ENCODE measurements at regions not wholly inside any gene's neighbourhood (a gene's known extent, or its start where the extent isn't known, plus 50 kb on each side); places are given as distances from the start of the nearest gene placed in this dataset.

DNA sequence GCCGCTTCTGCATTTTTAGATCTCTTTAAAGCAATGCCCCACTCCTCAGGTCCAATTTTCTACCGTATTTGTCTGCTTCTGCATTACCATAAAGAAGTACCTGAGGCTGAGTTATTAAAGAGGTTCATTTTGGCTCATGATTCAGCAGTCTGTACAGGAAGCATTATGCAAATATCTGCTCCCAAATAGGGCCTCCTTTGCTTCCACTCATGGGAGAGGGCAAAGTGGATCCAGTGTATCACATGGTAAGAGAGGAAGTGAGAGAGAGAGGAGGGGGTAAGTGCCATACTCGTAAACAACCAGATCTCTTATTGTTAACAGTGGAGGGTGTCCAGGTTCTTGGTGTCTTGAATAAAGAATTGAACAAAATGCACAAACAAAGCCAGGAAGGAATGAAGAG is 316.1 kb upstream of the SEL1L start:
- H3K4me3 ChIP-seq (ENCODE audit: low read depth, low read length, poor library complexity, severe bottlenecking): peak overlapping the region; percentile 15
- intact Hi-C loops (cut with micrococcal nuclease; ENCODE audit: unreplicated experiment): no loop called here
- ChIA-PET POLR2A (no interaction called here), CTCF (ENCODE audit: unreplicated experiment) (no interaction called here)
- no TSS peak for BruUV-seq (replicated peaks)
- peaks cover 14% of the 10 kb centered on the region for H3K4me1 ChIP-seq (ENCODE audit: insufficient read depth, low read length, poor library complexity, severe bottlenecking)
- H3K9me3 ChIP-seq (ENCODE audit: low read length): 0 out of 2 replicates have a peak, but pooled peaks cover 6% of the 10 kb centered on the region
- no peaks in the 10 kb centered on the region for H4K20me1 ChIP-seq (ENCODE audit: insufficient read depth, low read length)
- no peaks in the 10 kb centered on the region; the same call in 1 of the 2 replicates for H3K36me3 ChIP-seq (ENCODE audit: insufficient read depth, low read length)
- no peaks in the 10 kb centered on the region for H3K79me2 ChIP-seq (ENCODE audit: insufficient read depth, low read depth, low read length)
- no peak for TF ChIP-seq EZH2phosphoT487 (IDR thresholded peaks at IDR 0.05; ENCODE audit: borderline replicate concordance, low read depth, low read length)
- TF ChIP-seq, protein P1, sequence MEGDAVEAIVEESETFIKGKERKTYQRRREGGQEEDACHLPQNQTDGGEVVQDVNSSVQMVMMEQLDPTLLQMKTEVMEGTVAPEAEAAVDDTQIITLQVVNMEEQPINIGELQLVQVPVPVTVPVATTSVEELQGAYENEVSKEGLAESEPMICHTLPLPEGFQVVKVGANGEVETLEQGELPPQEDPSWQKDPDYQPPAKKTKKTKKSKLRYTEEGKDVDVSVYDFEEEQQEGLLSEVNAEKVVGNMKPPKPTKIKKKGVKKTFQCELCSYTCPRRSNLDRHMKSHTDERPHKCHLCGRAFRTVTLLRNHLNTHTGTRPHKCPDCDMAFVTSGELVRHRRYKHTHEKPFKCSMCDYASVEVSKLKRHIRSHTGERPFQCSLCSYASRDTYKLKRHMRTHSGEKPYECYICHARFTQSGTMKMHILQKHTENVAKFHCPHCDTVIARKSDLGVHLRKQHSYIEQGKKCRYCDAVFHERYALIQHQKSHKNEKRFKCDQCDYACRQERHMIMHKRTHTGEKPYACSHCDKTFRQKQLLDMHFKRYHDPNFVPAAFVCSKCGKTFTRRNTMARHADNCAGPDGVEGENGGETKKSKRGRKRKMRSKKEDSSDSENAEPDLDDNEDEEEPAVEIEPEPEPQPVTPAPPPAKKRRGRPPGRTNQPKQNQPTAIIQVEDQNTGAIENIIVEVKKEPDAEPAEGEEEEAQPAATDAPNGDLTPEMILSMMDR (conservative IDR thresholded peaks at IDR 0.05; ENCODE audit: low read length): no peak
- no peak overlapping the region for H3K27ac ChIP-seq (ENCODE audit: low read depth, low read length, poor library complexity, severe bottlenecking)
- H2AFZ ChIP-seq (ENCODE audit: low read length): peak overlapping the region; percentile 64
- no peaks in the 10 kb centered on the region for H3K9me2 ChIP-seq (ENCODE audit: insufficient read depth, low read length)
- DNase-seq (ENCODE audit: low spot score): peak; percentile 47
- H3K4me2 ChIP-seq (ENCODE audit: low read length): peak overlapping the region; percentile 51

DNA sequence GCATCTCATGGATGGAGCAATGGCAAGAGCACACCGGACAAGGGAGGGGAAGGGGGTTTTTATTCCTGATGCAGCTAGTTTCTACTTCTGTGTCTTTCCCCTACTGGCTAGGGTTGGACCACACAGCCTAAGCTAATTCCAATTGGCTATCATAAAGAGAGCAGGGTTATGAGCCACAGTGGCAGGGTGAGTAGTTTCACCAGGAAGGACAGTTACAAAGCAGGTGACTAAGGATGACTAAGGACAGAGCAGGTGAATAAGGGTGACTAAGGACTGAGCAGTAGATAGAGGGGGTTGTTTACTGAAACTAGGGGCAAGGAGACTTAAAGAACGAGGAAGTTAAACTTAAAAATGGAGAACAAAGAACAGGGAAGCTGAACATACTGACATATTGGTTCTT is 321.4 kb upstream of the SEL1L start:
- H3K4me1 ChIP-seq (ENCODE audit: insufficient read depth, low read length, poor library complexity, severe bottlenecking): peaks cover 6% of the 10 kb centered on the region
- TF ChIP-seq EZH2phosphoT487 (IDR thresholded peaks at IDR 0.05; ENCODE audit: borderline replicate concordance, low read depth, low read length): no peak
- TF ChIP-seq, protein P1 (conservative IDR thresholded peaks at IDR 0.05; ENCODE audit: low read length): no peak
- no peaks in the 10 kb centered on the region for H3K36me3 ChIP-seq (ENCODE audit: insufficient read depth, low read length)
- H2AFZ ChIP-seq (ENCODE audit: low read length): no peak overlapping the region
- ChIA-PET CTCF (ENCODE audit: unreplicated experiment) (no interaction called here), POLR2A (no interaction called here)
- BruUV-seq (replicated peaks): no TSS peak
- no peaks in the 10 kb centered on the region for H3K79me2 ChIP-seq (ENCODE audit: insufficient read depth, low read depth, low read length)
- 0 out of 2 replicates have a peak, but pooled peaks cover 6% of the 10 kb centered on the region for H3K9me3 ChIP-seq (ENCODE audit: low read length)
- H3K9me2 ChIP-seq (ENCODE audit: insufficient read depth, low read length): no peaks in the 10 kb centered on the region
- no peak for DNase-seq (ENCODE audit: low spot score)
- intact Hi-C loops (cut with micrococcal nuclease; ENCODE audit: unreplicated experiment): no loop called here
- H3K4me3 ChIP-seq (ENCODE audit: low read depth, low read length, poor library complexity, severe bottlenecking): no peak overlapping the region
- H3K4me2 ChIP-seq (ENCODE audit: low read length): no peak overlapping the region
- H3K27ac ChIP-seq (ENCODE audit: low read depth, low read length, poor library complexity, severe bottlenecking): no peak overlapping the region
- H4K20me1 ChIP-seq (ENCODE audit: insufficient read depth, low read length): no peaks in the 10 kb centered on the region

DNA sequence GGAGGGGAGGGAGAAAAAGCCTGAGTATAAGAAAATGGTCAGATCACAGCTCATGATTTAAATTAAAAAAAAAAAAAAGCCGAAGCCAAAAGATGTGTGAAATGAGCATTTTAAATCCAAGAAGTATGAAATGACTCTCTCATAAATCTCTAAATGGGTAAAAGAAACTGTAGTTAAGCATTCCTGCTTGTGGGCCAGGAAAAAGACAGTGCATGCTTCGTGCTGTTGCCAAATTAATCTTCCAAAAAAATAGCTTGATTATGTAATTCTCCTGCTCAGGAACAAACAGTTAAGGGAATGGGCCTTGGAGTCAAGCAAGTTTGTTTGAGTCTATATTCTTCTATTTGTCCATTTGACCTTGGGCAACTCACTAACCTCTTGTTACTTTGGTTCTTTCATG is 325.4 kb upstream of the SEL1L start:
- POLR2A ChIA-PET: interaction anchor here (0.6 to 0.7 kb wide), 3 partner anchors 47 to 780 kb away, joined by 3 read pairs; no protein-coding TSS in a partner anchor
- intact Hi-C loops (cut with micrococcal nuclease; ENCODE audit: unreplicated experiment): no loop called here
- no TSS peak for BruUV-seq (replicated peaks)
- CTCF ChIA-PET (ENCODE audit: unreplicated experiment): no interaction called here
- no peak for DNase-seq (ENCODE audit: low spot score)
- Histone ChIP-seq H4K20me1 (ENCODE audit: insufficient read depth, low read length) (no peaks in the 10 kb centered on the region), H3K4me1 (ENCODE audit: insufficient read depth, low read length, poor library complexity, severe bottlenecking) (no peaks in the 10 kb centered on the region), H3K36me3 (ENCODE audit: insufficient read depth, low read length) (no peaks in the 10 kb centered on the region), H3K9me2 (ENCODE audit: insufficient read depth, low read length) (no peaks in the 10 kb centered on the region), H3K27ac (ENCODE audit: low read depth, low read length, poor library complexity, severe bottlenecking) (no peak overlapping the region), H3K9me3 (ENCODE audit: low read length) (0 out of 2 replicates have a peak, but pooled peaks cover 6% of the 10 kb centered on the region), H3K4me3 (ENCODE audit: low read depth, low read length, poor library complexity, severe bottlenecking) (no peak overlapping the region), H3K4me2 (ENCODE audit: low read length) (no peak overlapping the region), H2AFZ (ENCODE audit: low read length) (no peak overlapping the region), H3K79me2 (ENCODE audit: insufficient read depth, low read depth, low read length) (no peaks in the 10 kb centered on the region)
- TF ChIP-seq EZH2phosphoT487 (IDR thresholded peaks at IDR 0.05; ENCODE audit: borderline replicate concordance, low read depth, low read length): no peak
- TF ChIP-seq, protein P1 (conservative IDR thresholded peaks at IDR 0.05; ENCODE audit: low read length): no peak

All from OCI-LY7 (cell line).